Retinal pigment epithelial cell (primary cell): ENCODE measurements at regions not wholly inside any gene's neighbourhood (a gene's known extent, or its start where the extent isn't known, plus 50 kb on each side); places are given as distances from the start of the nearest gene placed in this dataset.
A peak's percentile ranks its signal among the peaks of the same experiment; 100 is the strongest.

Source experiments
- DNase-seq: peaks from one replicate; pipeline ENCODE4 v3.0.0-alpha.2; 2010; ENCODE audit warnings: low read depth
- H3K4me3 ChIP-seq: 2 replicates; pipeline ENCODE4 v1.5.1; 2011; ENCODE audit warnings: mild to moderate bottlenecking, low read length, control low read depth, moderate library complexity
- CTCF ChIP-seq: conservative IDR thresholded peaks from 2 replicates; pipeline ENCODE4 v1.5.1; 2011; ENCODE audit warnings: low read depth, low read length, control low read depth, inconsistent platforms

- no peak for TF ChIP-seq CTCF
- no peak for DNase-seq
Measured at GRCh38 chr12:91424506-91424905, 241.9 kb upstream of the DCN start.

DNA sequence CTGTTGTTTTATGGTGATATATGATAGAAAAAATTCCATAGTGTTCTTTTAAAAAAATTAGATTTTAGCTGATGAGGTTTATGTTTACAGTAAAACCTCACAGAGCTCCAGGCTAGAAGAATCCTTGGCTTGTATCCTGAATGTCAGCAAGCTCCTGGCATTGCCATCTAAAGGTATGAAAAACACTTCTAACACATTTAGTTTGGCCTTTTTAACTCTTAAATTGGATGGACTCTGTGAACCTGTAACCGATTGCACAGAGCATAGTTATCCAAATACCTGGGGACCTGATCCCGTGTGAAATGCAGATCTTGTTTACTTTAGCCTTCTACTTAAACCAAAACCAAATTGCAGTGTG is 241.1 kb upstream of the DCN start:
- DNase-seq = no peak
- TF ChIP-seq CTCF = no peak
- no peak overlapping the region for H3K4me3 ChIP-seq

More at GRCh38 chr12:91424506-91424905, 241.9 kb upstream of the DCN start:
- no peak overlapping the region for H3K4me3 ChIP-seq

GRCh38 chr12:91422811-91423692 is 240.4 kb upstream of the DCN start:
- TF ChIP-seq CTCF = no peak
- H3K4me3 ChIP-seq = no peak overlapping the region
- no peak for DNase-seq

DNA sequence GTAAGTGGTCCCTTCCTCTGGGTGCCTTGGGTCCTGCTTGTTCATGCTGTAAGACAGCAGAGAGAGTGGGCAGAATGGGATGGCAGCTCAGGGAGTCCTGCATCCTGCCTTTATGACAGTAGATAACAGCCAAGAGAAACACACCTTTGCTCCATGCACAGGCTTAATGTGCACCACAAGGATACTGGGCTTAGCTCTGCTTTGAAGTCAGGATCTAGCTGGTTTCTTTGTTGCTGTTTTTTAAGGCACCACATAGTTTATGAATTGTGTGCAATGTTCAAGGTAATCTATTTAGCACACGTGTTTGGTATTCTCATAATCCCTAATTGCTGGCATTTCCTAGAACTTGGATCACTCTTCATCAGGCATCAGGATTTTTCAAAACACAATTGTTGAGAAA is 239.5 kb upstream of the DCN start:
- TF ChIP-seq CTCF = no peak
- no peak overlapping the region for H3K4me3 ChIP-seq
- DNase-seq = no peak

- H3K4me3 ChIP-seq = no peak overlapping the region
- DNase-seq = no peak
- no peak for TF ChIP-seq CTCF
Measured at GRCh38 chr12:91419809-91420208, 237.2 kb upstream of the DCN start.

DNA sequence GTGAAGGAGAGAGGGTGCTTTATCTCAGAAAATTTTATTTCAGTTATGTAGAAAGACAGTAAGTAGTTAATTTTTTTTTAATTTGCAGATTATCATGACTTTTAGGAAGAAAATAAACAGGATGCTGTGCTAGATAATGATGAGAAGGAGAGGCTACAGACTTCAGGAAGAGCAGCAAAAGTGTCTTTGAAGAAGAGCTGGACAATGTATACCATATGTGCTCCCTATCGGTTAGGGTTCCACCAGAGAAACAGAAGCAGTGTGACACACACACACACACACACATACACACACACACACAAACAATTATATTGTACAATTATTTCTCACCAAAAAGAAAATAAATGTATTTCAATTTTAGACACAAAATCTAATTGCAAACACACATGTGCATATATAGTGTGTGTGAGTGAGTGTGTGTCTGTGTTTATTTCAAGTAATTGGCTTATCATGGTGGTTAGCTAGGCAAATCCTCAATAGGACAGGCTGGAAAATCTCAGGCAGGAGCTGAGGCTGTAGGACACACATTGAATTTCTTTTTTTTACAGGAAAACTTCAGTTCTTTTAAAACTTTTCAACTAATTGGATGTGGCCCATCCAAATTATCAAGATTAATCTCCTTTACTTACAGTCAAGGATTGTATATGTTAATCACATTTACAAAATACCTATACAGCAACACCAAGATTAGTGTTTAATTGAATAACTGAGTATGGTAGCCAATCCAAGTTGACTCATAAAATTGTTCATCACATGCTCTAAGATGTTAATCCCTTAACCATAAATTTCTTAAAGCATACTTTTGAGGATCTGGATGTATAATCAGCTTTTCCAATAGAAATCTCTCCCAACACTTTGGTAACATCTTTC is 235.8 kb upstream of the DCN start:
- TF ChIP-seq CTCF = no peak
- peak; percentile 91 for DNase-seq
- no peak overlapping the region for H3K4me3 ChIP-seq
